ENCODE measurements at regions not wholly inside any gene's neighbourhood (a gene's known extent, or its start where the extent isn't known, plus 50 kb on each side); places are given as distances from the start of the nearest gene placed in this dataset.

GRCh38 chr3:146308682-146309081 is 57.8 kb upstream of the PLSCR4 start:
- H3K27ac ChIP-seq: peak overlapping the region; percentile 98
- in situ Hi-C loops (cut with HindIII; ENCODE audit: low pct_ligation_motif_present, low sequenced_read_pairs): no loop called here
- H3K4me3 ChIP-seq (ENCODE audit: low read depth, low read length): no peak overlapping the region
- TF ChIP-seq CTCF (IDR thresholded peaks at IDR 0.05; ENCODE audit: low read depth, low read length, missing control alignments): no peak
- no peaks in the 10 kb centered on the region for H3K27me3 ChIP-seq (replicated peaks)
- H3K36me3 ChIP-seq (replicated peaks): no peaks in the 10 kb centered on the region
- DNase-seq: peak; percentile 72

- Histone ChIP-seq H3K36me3 (replicated peaks) (no peaks in the 10 kb centered on the region), H3K4me3 (ENCODE audit: low read depth, low read length) (no peak overlapping the region), H3K27ac (peak overlapping the region; percentile 98), H3K27me3 (replicated peaks) (no peaks in the 10 kb centered on the region)
- in situ Hi-C loops (cut with HindIII; ENCODE audit: low pct_ligation_motif_present, low sequenced_read_pairs): no loop called here
- peak; percentile 87 for DNase-seq
- no peak for TF ChIP-seq CTCF (IDR thresholded peaks at IDR 0.05; ENCODE audit: low read depth, low read length, missing control alignments)
Observed at GRCh38 chr3:146308222-146308621, 57.3 kb upstream of the PLSCR4 start.

- Histone ChIP-seq H3K4me3 (ENCODE audit: low read depth, low read length) (no peak overlapping the region), H3K27me3 (replicated peaks) (no peaks in the 10 kb centered on the region), H3K27ac (peak overlapping the region; percentile 98), H3K36me3 (replicated peaks) (no peaks in the 10 kb centered on the region)
- TF ChIP-seq CTCF (IDR thresholded peaks at IDR 0.05; ENCODE audit: low read depth, low read length, missing control alignments): no peak
- in situ Hi-C loops (cut with HindIII; ENCODE audit: low pct_ligation_motif_present, low sequenced_read_pairs): no loop called here
- DNase-seq: no peak
Observed at GRCh38 chr3:146307456-146307725, 56.5 kb upstream of the PLSCR4 start.

- no peaks in the 10 kb centered on the region for H3K27me3 ChIP-seq (replicated peaks)
- no peak for TF ChIP-seq CTCF (IDR thresholded peaks at IDR 0.05; ENCODE audit: low read depth, low read length, missing control alignments)
- in situ Hi-C loops (cut with HindIII; ENCODE audit: low pct_ligation_motif_present, low sequenced_read_pairs): no loop called here
- no peak overlapping the region for H3K4me3 ChIP-seq (ENCODE audit: low read depth, low read length)
- no peaks in the 10 kb centered on the region for H3K36me3 ChIP-seq (replicated peaks)
- DNase-seq: no peak
- H3K27ac ChIP-seq: peak overlapping the region; percentile 98
Observed at GRCh38 chr3:146306656-146307455, 56.0 kb upstream of the PLSCR4 start.

- H3K27ac ChIP-seq: no peak overlapping the region
- no peaks in the 10 kb centered on the region for H3K36me3 ChIP-seq (replicated peaks)
- TF ChIP-seq CTCF (IDR thresholded peaks at IDR 0.05; ENCODE audit: low read depth, low read length, missing control alignments): no peak
- in situ Hi-C loops (cut with HindIII; ENCODE audit: low pct_ligation_motif_present, low sequenced_read_pairs): no loop called here
- H3K4me3 ChIP-seq (ENCODE audit: low read depth, low read length): no peak overlapping the region
- no peak for DNase-seq
- no peaks in the 10 kb centered on the region for H3K27me3 ChIP-seq (replicated peaks)
Observed at GRCh38 chr3:146305808-146306423, 55.0 kb upstream of the PLSCR4 start.

Measured in brain microvascular endothelial cell (primary cell).